ENCODE measurements at regions not wholly inside any gene's neighbourhood (a gene's known extent, or its start where the extent isn't known, plus 50 kb on each side); places are given as distances from the start of the nearest gene placed in this dataset.

DNA sequence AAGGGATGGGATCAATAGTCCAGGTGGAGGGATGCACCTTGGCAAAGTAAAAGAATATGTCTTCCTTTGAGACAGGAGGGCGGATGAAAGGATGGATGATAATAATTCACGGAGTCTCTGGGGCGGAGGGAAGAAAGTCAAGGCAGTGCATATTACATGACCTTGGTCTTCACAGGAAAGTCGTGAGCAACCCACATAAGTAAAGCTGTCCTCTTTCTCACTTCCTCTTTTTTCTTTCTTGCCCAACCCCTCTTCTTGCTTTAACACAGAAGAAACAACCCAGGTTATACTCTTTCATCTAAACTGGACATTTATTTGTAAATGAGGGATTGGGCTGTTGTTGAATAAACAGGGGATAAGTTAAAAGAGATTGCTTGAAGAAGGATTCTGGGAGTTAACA, 168.7 kb upstream of the SKOR2 start:
- DNase-seq (ENCODE audit: low read depth in 3 of 3, low spot score in 2 of 3), result no peak

DNA sequence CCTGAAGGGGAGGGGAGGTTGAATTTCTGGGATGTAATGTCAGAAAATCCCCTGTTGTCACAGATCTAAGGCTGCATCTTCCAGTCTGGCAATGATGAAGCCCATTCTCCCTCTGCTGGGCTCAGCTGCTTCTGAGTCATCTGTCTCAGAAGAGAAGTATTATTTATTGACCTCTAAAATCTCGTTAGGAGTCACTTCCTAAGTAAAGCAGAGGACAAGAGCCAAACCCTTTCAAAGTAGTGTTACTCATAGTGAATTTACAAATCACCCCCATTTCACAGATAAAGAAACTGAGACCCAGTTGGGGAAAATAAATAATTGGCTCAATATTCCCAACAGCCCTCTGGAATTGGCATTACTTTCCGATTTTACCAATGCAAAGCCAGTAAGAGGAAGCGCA, 167.3 kb upstream of the SKOR2 start:
- no peak for DNase-seq (ENCODE audit: low read depth in 3 of 3, low spot score in 2 of 3)

DNA sequence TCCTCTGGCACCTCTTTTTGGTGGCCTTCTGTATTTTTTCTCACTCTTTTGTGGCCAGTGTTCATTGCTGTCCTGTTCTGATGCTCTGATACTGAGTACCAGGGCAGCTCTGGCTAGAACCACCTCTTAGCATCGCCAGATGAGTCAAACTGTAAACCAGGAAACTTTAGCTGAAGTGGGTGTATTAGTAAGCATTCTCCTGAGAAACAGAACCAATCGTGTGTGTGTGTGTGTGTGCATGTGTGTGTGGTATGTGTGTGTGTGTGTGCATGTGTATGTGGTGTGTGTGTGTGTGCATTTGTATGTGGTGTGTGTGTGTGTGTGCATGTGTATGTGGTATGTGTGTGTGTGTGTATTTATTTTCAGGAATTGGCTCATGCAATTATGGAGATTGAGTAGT, 166.3 kb upstream of the SKOR2 start:
- no peak for DNase-seq (ENCODE audit: low read depth in 3 of 3, low spot score in 2 of 3)

DNA sequence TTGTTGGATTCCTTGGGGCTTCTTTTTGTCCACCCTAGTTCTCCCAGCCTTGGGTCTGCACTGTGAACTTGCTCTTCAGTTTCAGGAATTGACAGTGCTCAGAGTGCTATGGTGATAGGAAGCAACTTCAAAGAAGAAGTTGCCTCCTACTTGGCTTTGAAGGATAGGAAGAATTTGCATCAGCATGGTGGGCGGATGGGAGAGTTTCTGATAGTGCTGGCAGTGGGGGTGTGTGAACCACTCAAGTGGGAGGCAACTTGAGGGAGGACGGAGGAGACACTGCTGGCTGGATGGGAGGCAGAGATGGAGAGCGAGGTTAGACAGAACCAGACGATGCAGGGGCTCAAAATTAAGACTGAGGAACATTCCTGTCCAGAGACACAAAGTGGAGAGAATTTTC, 164.4 kb upstream of the SKOR2 start:
- DNase-seq (ENCODE audit: low read depth in 3 of 3, low spot score in 2 of 3), result no peak

DNA sequence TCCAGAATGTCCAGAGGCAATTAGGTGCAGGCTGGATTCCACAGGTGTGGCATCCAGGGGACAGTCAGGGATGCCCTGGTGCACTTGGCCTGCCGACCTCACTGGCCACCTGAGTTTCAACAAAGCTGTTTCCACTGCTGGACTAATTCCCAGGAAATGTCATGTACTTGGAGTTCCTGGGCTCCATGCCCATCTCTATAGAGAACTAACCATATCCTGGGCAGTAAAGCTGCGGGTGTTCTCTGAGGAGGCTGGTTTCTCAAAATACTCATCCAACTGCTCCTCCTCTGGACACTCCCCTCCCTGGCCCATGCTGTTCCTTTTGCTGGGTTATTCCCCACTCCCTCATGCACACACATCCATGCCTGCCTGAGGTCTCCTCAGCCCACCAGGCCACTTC, 161.9 kb upstream of the SKOR2 start:
- DNase-seq (ENCODE audit: low read depth in 3 of 3, low spot score in 2 of 3), result no peak

DNA sequence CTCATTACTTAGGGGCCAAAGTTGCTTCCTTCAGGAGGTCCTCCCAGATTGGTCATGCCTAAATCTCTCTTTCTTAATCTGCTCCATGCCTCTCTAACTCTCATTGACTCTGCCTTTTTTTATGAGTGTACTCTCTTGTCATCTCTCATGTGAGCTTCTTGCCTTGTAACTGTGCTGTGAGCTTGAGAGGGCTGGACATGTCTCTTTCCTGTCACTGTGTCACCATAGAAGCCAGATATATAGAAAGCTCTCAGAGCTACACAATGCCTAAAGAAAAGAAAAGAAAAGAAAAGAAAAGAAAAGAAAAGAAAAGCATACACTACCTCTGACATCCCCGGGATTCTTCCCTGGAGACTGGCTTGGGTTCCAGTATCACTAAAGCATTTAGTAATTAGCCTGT, 161.5 kb upstream of the SKOR2 start:
- DNase-seq (ENCODE audit: low read depth in 3 of 3, low spot score in 2 of 3), result no peak

DNA sequence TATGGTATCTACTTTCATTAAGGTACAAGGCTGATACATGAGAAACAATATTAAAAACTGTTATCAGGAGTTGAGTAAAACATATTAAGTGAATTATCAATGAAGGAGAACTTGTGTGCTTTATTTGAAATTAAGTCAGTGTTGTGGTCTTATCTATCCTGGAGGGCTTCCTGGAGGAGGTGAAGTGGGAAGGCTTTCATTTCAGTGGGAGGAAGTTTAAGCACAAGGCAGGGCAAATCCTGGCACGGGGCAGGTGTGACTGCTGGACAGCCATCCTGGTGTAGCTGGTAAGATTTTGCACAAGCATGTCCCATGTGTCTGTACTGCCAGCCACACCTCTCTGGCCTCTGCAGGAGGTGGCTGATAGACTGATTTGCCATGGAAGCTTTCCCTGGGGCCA, 159.7 kb upstream of the SKOR2 start:
- no peak for DNase-seq (ENCODE audit: low read depth in 3 of 3, low spot score in 2 of 3)

DNA sequence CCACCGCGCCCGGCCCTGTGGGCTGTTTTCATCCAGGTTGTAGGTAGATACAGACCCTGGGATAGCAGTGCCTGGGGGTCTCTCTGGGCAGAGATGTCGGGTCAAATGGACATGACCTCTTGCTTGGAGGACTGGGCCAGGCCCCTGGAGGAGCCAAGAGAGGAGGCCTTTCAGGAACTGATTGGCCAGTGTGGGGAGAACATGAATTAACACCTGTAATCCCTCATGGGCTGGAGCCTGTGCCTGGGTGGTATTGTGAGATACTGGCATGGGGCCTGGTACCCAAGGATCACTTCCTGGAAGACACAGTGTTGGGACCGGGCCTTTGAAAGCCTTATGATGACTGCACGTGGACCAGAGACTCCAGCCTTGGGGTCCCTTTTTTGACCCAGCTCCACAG, 158.7 kb upstream of the SKOR2 start:
- no peak for DNase-seq (ENCODE audit: low read depth in 3 of 3, low spot score in 2 of 3)

DNA sequence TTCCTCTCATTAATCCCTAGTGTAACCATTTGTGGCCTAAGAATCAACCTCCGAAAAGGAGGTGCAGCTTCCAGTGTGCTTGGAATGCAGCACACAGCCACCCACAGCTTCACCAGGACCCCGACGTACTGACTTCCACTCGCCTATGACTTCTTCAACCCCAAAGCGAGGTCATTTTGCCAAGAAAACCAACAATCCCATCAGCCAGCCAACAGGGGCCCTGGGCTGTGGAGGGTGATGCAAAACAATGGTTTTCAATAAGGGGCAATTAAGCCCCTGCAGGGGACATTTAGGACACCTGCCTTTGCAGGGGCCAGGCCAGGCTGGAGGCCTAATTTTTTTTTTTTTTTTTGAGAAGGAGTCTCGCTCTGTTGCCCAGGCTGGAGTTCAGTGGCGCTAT, 158.1 kb upstream of the SKOR2 start:
- no peak for DNase-seq (ENCODE audit: low read depth in 3 of 3, low spot score in 2 of 3)

DNA sequence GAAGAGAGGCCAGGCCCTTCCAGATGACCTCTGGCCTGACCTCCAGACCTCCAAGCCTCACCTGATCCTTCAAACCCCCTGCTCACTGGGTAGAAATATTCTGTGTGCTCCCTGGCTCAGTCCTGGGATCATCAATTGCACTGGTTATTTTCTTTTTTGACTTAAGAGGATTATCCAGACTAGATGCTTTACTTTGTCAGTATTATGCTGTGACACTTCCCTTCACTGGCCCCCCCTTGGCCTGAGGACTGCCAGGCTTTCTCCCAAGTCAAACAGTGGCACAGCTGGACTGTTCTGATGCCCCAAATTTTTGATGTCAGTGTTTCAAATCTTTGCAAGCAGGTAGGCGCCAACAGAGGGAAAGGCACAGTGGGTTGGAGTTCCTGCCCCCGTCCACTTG, 156.3 kb upstream of the SKOR2 start:
- DNase-seq (ENCODE audit: low read depth in 3 of 3, low spot score in 2 of 3), result no peak

DNA sequence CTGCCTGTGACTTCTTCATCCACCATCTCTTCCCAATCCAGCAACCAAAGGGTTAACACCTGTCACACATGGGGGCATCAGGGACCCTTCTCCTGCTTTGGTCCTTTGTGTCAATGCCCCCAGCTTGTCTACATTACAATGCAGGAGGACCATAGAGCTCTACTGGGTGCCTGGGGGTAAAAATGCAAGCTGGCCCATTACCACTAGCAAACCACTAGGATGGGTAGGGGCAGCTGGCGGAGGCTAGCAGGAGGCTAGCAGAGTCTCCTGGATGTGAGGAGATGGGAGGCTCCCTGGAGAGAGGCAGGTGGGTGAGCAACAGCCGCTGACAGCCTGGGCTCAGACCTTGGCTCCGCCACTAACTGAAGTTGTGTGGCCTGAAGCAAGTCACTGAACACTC, 153.4 kb upstream of the SKOR2 start:
- no peak for DNase-seq (ENCODE audit: low read depth in 3 of 3, low spot score in 2 of 3)

DNA sequence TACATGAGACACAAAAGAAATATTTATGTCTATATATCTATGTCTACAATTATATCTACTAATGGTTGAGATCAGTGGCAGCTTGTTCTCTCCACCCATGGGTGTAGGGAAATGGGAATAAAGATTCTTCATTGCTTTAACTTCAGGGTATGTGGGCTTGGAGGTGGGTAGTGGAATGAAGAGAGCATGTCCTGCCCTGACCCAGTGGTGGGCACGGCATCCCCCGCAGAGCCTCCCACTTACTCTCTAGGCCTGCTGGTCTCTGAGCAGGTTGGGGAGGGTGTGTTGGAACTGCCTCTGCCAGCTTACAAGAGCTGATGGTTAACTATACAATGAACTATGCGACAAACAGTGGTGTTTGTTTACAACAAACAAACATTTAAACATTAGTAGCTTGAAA, 152.5 kb upstream of the SKOR2 start:
- DNase-seq (ENCODE audit: low read depth in 3 of 3, low spot score in 2 of 3), result no peak

DNA sequence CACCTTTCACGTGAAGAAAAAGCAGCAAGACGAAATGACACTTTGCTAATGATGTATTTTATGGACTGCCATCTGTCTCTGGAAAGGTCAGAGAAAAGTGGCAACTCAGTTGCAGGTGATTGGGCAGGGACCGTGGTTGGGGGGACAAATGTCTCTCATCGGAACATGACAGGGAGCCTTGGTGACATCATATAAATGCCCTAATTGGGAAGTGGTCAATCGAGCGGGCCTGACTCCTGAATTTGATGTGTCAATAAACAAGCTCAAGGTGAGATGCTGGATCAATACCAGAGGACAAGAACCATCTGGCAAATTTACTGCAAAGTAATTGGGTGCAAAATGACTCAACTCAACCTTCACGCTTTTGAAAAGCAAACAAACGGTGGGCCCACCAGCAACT, 151.9 kb upstream of the SKOR2 start:
- no peak for DNase-seq (ENCODE audit: low read depth in 3 of 3, low spot score in 2 of 3)

DNA sequence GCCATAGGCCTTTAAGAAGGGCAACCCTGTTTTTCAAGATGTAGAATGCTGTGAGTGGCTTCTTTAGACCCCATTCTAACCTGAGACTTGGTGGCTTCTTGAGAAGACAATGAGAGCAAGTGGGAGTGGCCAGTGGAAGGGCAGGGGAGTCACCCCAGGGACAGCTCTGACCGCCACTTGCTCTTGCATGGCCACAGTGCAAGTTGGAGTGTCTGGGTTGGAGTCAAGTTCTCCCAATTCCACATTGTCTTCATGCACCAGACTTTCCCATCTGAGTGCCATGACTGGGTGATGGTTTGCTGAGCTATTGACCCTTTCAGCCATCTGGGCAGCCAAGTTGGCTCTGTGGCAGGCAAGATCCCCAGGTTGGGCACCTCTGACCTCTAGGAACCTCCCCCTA, 148.0 kb upstream of the SKOR2 start:
- DNase-seq (ENCODE audit: low read depth in 3 of 3, low spot score in 2 of 3), result no peak

DNA sequence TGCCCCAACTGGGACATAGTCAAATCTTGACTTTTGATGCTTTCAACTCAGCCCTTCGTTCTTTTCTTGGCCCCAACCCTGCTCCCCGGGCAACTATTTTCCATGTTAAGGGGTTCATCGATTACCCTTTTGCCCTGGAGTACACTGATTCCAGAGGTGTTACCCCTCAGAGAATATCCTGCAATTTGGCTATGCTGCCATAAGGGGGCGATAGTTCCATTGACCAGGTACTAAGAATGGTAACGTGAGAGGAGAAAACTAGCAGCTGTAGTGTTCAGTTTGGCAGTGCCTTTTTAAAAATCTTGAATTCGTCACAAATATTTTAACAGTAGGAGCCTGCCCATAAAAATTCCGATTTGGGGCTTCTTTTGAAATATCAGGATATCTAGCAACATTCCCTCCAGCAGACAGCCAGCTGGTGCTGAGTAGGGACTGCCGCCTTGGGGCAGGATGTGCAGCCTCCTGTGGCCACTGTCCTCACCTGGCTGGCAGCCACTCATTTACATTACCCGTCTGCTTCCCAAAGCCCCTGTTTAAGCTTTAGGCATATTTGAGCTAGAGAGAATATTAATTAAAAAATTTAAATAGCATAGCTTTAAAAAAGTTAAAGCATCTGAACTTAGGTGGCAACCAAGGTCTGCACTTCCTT, 146.3 kb upstream of the SKOR2 start:
- no peak for DNase-seq (ENCODE audit: low read depth in 3 of 3, low spot score in 2 of 3)

DNA sequence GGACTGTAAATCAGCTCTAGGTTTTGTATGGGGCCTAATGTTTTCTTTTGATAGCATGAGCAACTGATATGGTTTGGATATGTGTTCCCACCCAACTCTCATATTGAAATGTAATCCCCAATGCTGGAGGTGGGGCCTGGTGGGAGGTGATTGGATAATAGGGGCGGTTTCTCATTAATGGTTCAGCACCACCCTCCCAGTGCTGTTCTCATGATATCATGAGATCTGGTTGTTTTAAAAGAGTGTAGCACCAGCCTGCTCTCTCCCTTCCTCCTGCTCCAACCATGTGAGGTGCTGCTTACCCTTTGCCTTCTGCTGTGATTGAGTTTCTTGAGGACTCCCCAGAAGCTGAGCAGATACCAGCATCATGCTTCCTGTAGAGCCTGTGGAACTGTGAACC, 140.2 kb upstream of the SKOR2 start:
- no peak for DNase-seq (ENCODE audit: low read depth in 3 of 3, low spot score in 2 of 3)

DNA sequence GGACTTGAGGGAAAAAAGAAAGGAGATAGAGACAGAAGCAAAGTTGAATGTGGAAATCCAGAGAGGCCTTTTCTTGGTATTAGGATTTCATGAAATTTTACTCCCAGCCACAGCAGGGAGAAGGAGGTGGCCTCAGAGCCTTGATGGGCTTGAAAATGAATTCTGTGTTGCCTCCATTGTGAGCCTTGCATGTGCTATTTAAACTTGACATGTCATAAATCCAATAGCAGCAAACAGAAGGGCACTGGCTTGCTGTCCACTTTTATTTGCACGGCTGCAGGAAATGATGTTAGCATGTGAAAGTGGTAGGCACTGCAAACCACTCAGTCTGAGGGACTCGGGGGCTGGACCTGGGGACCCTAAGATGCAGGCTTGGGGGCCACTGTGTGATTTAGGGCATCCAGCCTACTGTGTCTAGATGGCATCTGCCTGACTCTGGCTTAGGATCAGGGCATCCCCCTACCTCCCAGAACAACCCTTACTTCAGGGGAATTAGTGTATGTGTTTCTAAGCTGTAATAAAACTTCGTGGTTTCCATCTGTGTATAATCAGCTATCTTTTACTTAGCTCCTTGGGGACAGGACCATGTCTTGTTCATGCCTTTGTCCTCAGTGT, 139.1 kb upstream of the SKOR2 start:
- no peak for DNase-seq (ENCODE audit: low read depth in 3 of 3, low spot score in 2 of 3)

DNA sequence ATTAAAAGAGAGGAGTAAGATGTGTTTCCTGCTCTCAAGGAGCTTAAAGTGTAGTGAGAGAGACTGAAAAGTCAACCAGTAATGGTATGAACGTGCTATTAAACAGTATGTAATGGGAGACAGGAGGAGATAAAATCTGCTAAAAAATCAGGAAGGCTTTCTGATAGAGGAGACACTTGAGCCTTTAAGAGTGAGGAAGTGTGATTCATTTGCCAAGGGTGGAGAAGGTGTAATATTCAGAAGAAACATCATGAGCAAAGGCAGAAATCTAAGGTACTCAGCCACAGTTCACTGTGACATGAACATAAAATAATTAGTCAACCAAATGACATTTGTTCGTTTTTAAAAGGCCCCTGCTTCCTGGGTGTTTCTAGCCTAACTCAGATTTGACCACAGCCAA, 137.8 kb upstream of the SKOR2 start:
- DNase-seq (ENCODE audit: low read depth in 3 of 3, low spot score in 2 of 3), result no peak

DNA sequence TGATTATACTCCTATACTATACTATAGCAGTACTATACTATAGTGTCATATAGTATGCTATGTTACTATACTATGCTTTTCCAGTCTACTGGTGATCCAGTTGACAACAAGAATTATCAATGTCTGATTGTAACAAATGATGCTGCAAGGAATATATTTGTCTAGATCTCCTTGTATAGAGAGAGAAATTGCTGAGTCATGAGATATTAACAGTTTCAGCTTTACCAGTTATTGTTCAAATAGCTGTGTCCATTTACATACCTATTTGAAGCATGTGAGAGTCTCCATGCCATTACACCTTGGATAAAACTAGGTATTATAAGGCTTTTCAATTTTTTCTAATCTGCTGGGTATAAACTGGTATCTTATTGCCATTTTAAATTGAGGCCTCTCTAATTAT, 136.4 kb upstream of the SKOR2 start:
- no peak for DNase-seq (ENCODE audit: low read depth in 3 of 3, low spot score in 2 of 3)

DNA sequence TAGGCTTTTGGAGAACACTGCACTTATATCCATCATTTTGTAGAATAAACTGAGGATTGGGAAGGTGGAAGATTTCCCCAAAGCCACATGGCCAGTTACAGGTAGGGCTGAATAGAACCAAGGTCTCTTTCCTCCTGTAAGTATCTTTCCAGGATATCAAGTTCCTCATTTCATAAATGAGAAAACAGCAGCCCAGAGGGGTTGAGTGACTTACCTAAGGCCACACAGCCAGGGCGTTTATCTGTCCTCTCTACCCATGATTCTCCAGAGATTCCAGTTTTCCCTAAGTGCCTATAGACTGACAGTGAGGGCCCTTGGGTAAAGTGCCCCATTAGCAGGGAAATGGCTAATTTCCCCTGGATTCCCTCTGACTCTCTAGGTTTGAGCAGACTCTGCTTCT, 132.3 kb upstream of the SKOR2 start:
- DNase-seq (ENCODE audit: low read depth in 3 of 3, low spot score in 2 of 3), result no peak

DNA sequence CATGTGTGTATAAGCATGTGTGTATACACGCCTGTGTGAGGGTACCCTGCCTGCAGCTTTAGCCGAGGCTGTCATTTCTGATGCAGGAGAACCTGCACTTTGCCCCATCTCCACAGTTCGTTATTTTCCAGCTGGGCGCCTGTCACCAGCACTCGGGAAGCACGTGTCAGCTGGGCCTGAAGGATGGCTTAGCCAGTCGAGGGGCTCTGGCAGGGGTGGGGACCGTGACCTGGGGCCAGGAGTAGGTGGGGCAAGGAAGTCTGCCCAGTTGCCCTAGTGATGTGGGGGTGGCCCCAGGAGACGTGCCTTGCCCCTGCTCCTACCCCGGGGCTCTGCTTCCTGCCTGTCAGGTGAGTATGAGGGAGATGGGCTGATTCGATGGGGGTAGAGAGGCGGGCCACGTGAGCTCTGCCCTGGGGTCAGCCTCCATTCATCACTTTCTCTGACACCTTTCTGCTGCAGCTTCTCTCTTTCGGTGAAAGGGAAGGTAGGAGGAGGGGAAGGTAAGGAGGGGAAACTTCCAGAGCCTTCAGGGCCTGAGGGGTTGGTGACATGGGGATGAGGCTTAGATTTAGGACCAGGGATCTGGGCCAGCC, 130.6 kb upstream of the SKOR2 start:
- DNase-seq (ENCODE audit: low read depth in 3 of 3, low spot score in 2 of 3), result no peak

DNA sequence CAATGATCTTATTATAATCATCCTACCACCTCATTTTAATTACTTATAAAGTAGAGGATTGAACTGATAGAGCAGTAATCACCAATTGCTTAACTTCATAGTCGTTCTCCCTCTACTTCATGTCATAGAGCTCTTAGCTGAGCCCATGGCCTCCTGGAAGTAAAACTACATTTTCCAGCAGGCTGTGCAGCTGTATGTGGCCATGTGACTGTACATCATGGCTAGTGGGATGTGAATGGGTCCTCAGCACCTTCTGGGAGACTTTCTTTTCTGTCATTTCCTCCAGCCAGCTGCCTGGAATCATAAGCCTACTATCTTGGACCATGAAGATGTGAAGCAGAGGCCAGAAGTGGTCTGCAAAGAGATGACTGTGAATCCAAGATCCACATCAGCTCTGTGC, 128.7 kb upstream of the SKOR2 start:
- no peak for DNase-seq (ENCODE audit: low read depth in 3 of 3, low spot score in 2 of 3)

DNA sequence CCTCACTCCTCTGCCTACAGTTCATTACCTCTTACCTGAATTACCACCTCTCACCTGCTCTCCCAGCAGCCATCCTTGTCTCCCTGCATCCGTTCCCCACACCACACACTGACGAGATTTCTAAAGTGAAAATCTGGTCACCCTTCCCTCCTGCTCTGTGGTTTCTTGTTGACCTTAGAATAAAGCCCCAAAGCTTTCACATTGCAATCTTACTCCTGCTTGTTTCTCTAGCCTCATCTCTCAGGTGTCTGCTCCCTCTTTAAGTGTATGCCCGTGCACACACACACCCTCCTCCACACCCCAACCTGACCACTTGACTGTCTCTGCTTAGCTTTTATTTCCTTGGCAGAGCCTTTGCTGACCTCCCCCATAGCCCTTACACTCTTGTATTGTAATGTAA, 122.0 kb upstream of the SKOR2 start:
- no peak for DNase-seq (ENCODE audit: low read depth in 3 of 3, low spot score in 2 of 3)
